ENCODE measurements at regions not wholly inside any gene's neighbourhood (a gene's known extent, or its start where the extent isn't known, plus 50 kb on each side); places are given as distances from the start of the nearest gene placed in this dataset.
"Not testable (repeated sequence)": the region's sequence is repeated elsewhere in the genome, so short reads cannot be mapped to it uniquely, and the experiment has no call there.

GRCh38 chr1:220475608-220476007, 52.3 kb upstream of the MARK1 start:
- DNase-seq; H3K4me3 ChIP-seq; H3K9ac ChIP-seq; H3K79me2 ChIP-seq (ENCODE audit: insufficient read depth); in situ Hi-C loops (cut with MboI); H3F3A ChIP-seq (ENCODE audit: insufficient read depth); H2AFZ ChIP-seq; H3K9me2 ChIP-seq (ENCODE audit: insufficient read depth); H3K27me3 ChIP-seq (replicated peaks; ENCODE audit: insufficient read depth); H3K4me2 ChIP-seq (ENCODE audit: unreplicated experiment); H4K20me1 ChIP-seq (ENCODE audit: insufficient read depth); H3K36me3 ChIP-seq (ENCODE audit: low read depth); H3K9me3 ChIP-seq (ENCODE audit: low read depth); H3K4me1 ChIP-seq (ENCODE audit: insufficient read depth); H3K27ac ChIP-seq: not testable (repeated sequence)
- WGBS, 2 experiments (ENCODE audit: low coverage in 1 of 2, low lambda C conversion rate in 2 of 2, missing lambda C conversion rate in 2 of 2) = 80 to 97% methylated on average over 9 to 34 of the region's 35 CpGs

- H3K9me2 ChIP-seq (ENCODE audit: insufficient read depth); H3K36me3 ChIP-seq (ENCODE audit: low read depth); H3K4me3 ChIP-seq; H3F3A ChIP-seq (ENCODE audit: insufficient read depth); H3K79me2 ChIP-seq (ENCODE audit: insufficient read depth); in situ Hi-C loops (cut with MboI); H4K20me1 ChIP-seq (ENCODE audit: insufficient read depth); H3K27me3 ChIP-seq (replicated peaks; ENCODE audit: insufficient read depth); H3K9me3 ChIP-seq (ENCODE audit: low read depth); H3K4me2 ChIP-seq (ENCODE audit: unreplicated experiment); H3K9ac ChIP-seq; H2AFZ ChIP-seq; DNase-seq; H3K27ac ChIP-seq; H3K4me1 ChIP-seq (ENCODE audit: insufficient read depth): not testable (repeated sequence)
- 66 to 72% methylated on average over 8 of the region's 8 CpGs for WGBS, 2 experiments (ENCODE audit: low coverage in 1 of 2, low lambda C conversion rate in 2 of 2, missing lambda C conversion rate in 2 of 2)
These were observed 52.8 kb upstream of the MARK1 start for GRCh38 chr1:220475141-220475540.

DNA sequence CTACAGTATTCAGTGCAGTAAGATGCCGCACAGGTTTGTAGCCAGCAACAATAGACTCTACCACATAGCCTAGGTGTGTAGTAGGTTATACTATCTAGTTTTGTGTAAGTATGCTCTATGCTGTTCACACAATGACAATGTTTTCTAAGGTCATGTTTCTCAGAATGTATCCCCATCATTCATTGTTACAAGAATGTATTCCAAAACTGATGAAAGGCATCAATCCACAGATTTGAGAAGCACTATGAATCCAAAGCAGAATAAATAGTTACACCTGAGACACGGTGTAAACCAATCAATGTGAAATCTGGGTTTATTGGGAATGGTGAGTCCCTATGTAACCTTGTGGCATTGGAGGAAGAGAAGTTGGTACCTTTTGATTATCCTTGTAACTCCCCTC, 54.5 kb upstream of the MARK1 start:
- in situ Hi-C loops (cut with MboI) = no loop called here
- H3K9me2 ChIP-seq (ENCODE audit: insufficient read depth) = no peaks in the 10 kb centered on the region

GRCh38 chr1:220462752-220463151, 65.2 kb upstream of the MARK1 start:
- Histone ChIP-seq H3F3A (ENCODE audit: insufficient read depth) (no peaks in the 10 kb centered on the region), H3K27ac (no peak overlapping the region), H4K20me1 (ENCODE audit: insufficient read depth) (no peaks in the 10 kb centered on the region), H3K36me3 (ENCODE audit: low read depth) (no peaks in the 10 kb centered on the region), H3K4me3 (no peak overlapping the region), H3K79me2 (ENCODE audit: insufficient read depth) (no peaks in the 10 kb centered on the region), H3K9me2 (ENCODE audit: insufficient read depth) (no peaks in the 10 kb centered on the region), H2AFZ (no peak overlapping the region), H3K9ac (no peak overlapping the region), H3K4me2 (ENCODE audit: unreplicated experiment) (no peak overlapping the region), H3K4me1 (ENCODE audit: insufficient read depth) (no peaks in the 10 kb centered on the region), H3K9me3 (ENCODE audit: low read depth) (no peaks in the 10 kb centered on the region), H3K27me3 (replicated peaks; ENCODE audit: insufficient read depth) (no peaks in the 10 kb centered on the region)
- 33 to 36% methylated on average over 11 of the region's 11 CpGs for WGBS, 2 experiments (ENCODE audit: low coverage in 1 of 2, low lambda C conversion rate in 2 of 2, missing lambda C conversion rate in 2 of 2)
- no peak for TF ChIP-seq EZH2phosphoT487 (IDR thresholded peaks at IDR 0.05; ENCODE audit: insufficient read depth, low read depth)
- in situ Hi-C loops (cut with MboI) = no loop called here
- DNase-seq = no peak

More for the DNA sequence above, 54.5 kb upstream of the MARK1 start:
- WGBS, 2 experiments (ENCODE audit: low coverage in 1 of 2, low lambda C conversion rate in 2 of 2, missing lambda C conversion rate in 2 of 2) = 49 to 54% methylated on average over 2 of the region's 2 CpGs
- no peaks in the 10 kb centered on the region for H3K36me3 ChIP-seq (ENCODE audit: low read depth)
- no peak overlapping the region for H2AFZ ChIP-seq
- no peak overlapping the region for H3K4me2 ChIP-seq (ENCODE audit: unreplicated experiment)
- no peaks in the 10 kb centered on the region for H4K20me1 ChIP-seq (ENCODE audit: insufficient read depth)
- H3K9ac ChIP-seq = no peak overlapping the region
- H3K27me3 ChIP-seq (replicated peaks; ENCODE audit: insufficient read depth) = no peaks in the 10 kb centered on the region
- no peaks in the 10 kb centered on the region for H3K4me1 ChIP-seq (ENCODE audit: insufficient read depth)
- DNase-seq = no peak
- H3K27ac ChIP-seq = no peak overlapping the region
- H3F3A ChIP-seq (ENCODE audit: insufficient read depth) = no peaks in the 10 kb centered on the region
- H3K79me2 ChIP-seq (ENCODE audit: insufficient read depth) = no peaks in the 10 kb centered on the region
- no peak overlapping the region for H3K4me3 ChIP-seq
- no peaks in the 10 kb centered on the region for H3K9me3 ChIP-seq (ENCODE audit: low read depth)
- TF ChIP-seq EZH2phosphoT487 (IDR thresholded peaks at IDR 0.05; ENCODE audit: insufficient read depth, low read depth) = no peak
- no peak for TF ChIP-seq EZH2 (IDR thresholded peaks at IDR 0.05; ENCODE audit: insufficient read depth, poor library complexity, severe bottlenecking)

GRCh38 chr1:220458936-220459335, 69.0 kb upstream of the MARK1 start:
- H3K27me3 ChIP-seq (replicated peaks; ENCODE audit: insufficient read depth) = no peaks in the 10 kb centered on the region
- H4K20me1 ChIP-seq (ENCODE audit: insufficient read depth) = no peaks in the 10 kb centered on the region
- H3K79me2 ChIP-seq (ENCODE audit: insufficient read depth) = no peaks in the 10 kb centered on the region
- no peak overlapping the region for H3K4me3 ChIP-seq
- in situ Hi-C loops (cut with MboI) = no loop called here
- no peak overlapping the region for H2AFZ ChIP-seq
- H3F3A ChIP-seq (ENCODE audit: insufficient read depth) = no peaks in the 10 kb centered on the region
- no peak overlapping the region for H3K27ac ChIP-seq
- H3K9me2 ChIP-seq (ENCODE audit: insufficient read depth) = no peaks in the 10 kb centered on the region
- H3K36me3 ChIP-seq (ENCODE audit: low read depth) = no peaks in the 10 kb centered on the region
- H3K9ac ChIP-seq = no peak overlapping the region
- H3K4me2 ChIP-seq (ENCODE audit: unreplicated experiment) = no peak overlapping the region
- no peaks in the 10 kb centered on the region for H3K9me3 ChIP-seq (ENCODE audit: low read depth)
- peak; percentile 2 for DNase-seq
- TF ChIP-seq EZH2 (IDR thresholded peaks at IDR 0.05; ENCODE audit: insufficient read depth, poor library complexity, severe bottlenecking) = no peak
- TF ChIP-seq EZH2phosphoT487 (IDR thresholded peaks at IDR 0.05; ENCODE audit: insufficient read depth, low read depth) = no peak
- H3K4me1 ChIP-seq (ENCODE audit: insufficient read depth) = no peaks in the 10 kb centered on the region
